CD14-positive monocyte (primary cell): ENCODE measurements at regions not wholly inside any gene's neighbourhood (a gene's known extent, or its start where the extent isn't known, plus 50 kb on each side); places are given as distances from the start of the nearest gene placed in this dataset.
A peak's percentile ranks its signal among the peaks of the same experiment; 100 is the strongest.

Experiments used
- DNase-seq, 3 donors: peaks; one replicate each; pipeline ENCODE4 v3.0.0-alpha.2; 2011 to 2022
- H2AFZ ChIP-seq: 2 replicates; pipeline ENCODE4 v1.6.0; 2012; ENCODE audit warnings: mild to moderate bottlenecking, low read depth, low read length, inconsistent platforms; ENCODE audit not compliant: insufficient read depth, poor library complexity, severe bottlenecking
- H3K27ac ChIP-seq, 2 donors: 1 replicate in 1 of 2; 2 replicates in 1 of 2; pipeline ENCODE4 v1.5.1; 2012 to 2013; ENCODE audit warnings: low read length in 2 of 2, control low read depth in 1 of 2, inconsistent platforms in 1 of 2, low read depth in 1 of 2, mild to moderate bottlenecking in 1 of 2
- H3K27me3 ChIP-seq, 2 donors: one replicate each; pipeline versions ENCODE4 v1.6.0 to v1.6.1; 2011 to 2013; ENCODE audit warnings: low read length in 2 of 2; ENCODE audit not compliant: control insufficient read depth in 2 of 2, insufficient read depth in 2 of 2
- H3K36me3 ChIP-seq, 2 donors: replicated peaks in 1 of 2; 1 replicate in 1 of 2; 2 replicates in 1 of 2; pipeline versions ENCODE4 v1.5.1 to v1.6.1; 2012 to 2013; ENCODE audit warnings: low read length in 2 of 2, control low read depth in 1 of 2, inconsistent platforms in 1 of 2, mild to moderate bottlenecking in 1 of 2; ENCODE audit not compliant: insufficient read depth in 2 of 2, control insufficient read depth in 1 of 2
- H3K4me1 ChIP-seq, 2 donors: 1 replicate in 1 of 2; 2 replicates in 1 of 2; pipeline versions ENCODE4 v1.5.1 to v1.6.1; 2012 to 2013; ENCODE audit warnings: low read length in 2 of 2, control low read depth in 1 of 2, inconsistent platforms in 1 of 2, mild to moderate bottlenecking in 1 of 2, moderate library complexity in 1 of 2; ENCODE audit not compliant: insufficient read depth in 2 of 2, control insufficient read depth in 1 of 2
- H3K4me2 ChIP-seq: replicated peaks from 2 replicates; pipeline ENCODE3; 2012; ENCODE audit warnings: low read length, moderate library complexity, mild to moderate bottlenecking; ENCODE audit not compliant: poor library complexity, severe bottlenecking; ENCODE audit errors: extremely low read depth
- H3K4me3 ChIP-seq, 3 experiments: fragments of 200-600 bp in 1 of 3; sonication (generic) in 1 of 3; replicated peaks in 1 of 3; 1 replicate in 2 of 3; 2 replicates in 1 of 3; pipeline ENCODE4 v1.5.1; 2011 to 2013; ENCODE audit warnings: low read length in 3 of 3, mild to moderate bottlenecking in 3 of 3, control low read depth in 2 of 3, low read depth in 2 of 3, inconsistent platforms in 1 of 3, moderate library complexity in 1 of 3
- H3K79me2 ChIP-seq: 2 replicates; pipeline ENCODE4 v1.6.0; 2012; ENCODE audit warnings: mild to moderate bottlenecking, control low read depth, inconsistent platforms, low read length, moderate library complexity; ENCODE audit not compliant: insufficient read depth
- H3K9ac ChIP-seq: 2 replicates; pipeline ENCODE4 v1.6.0; 2017; ENCODE audit warnings: low read length, mild to moderate bottlenecking; ENCODE audit not compliant: insufficient read depth, poor library complexity, severe bottlenecking
- H3K9me3 ChIP-seq, 2 donors: replicated peaks in 1 of 2; 1 replicate in 1 of 2; 2 replicates in 1 of 2; pipeline versions ENCODE4 v1.5.1 to v1.6.1; 2012 to 2013; ENCODE audit warnings: low read length in 2 of 2, control low read depth in 1 of 2; ENCODE audit not compliant: control insufficient read depth in 1 of 2, insufficient read depth in 1 of 2
- H4K20me1 ChIP-seq: 2 replicates; pipeline ENCODE4 v1.6.0; 2012; ENCODE audit warnings: mild to moderate bottlenecking, low read length, control low read depth, moderate library complexity; ENCODE audit not compliant: insufficient read depth
- H3K27ac Mint-ChIP-seq, 7 donors: one replicate each; pipeline ENCODE4 v1.8.0; 2020; ENCODE audit warnings: mild to moderate bottlenecking in 7 of 7, mixed read lengths in 7 of 7, moderate library complexity in 6 of 7, inconsistent platforms in 2 of 7
- H3K27me3 Mint-ChIP-seq, 3 donors: one replicate each; pipeline ENCODE4 v1.8.0; 2021 to 2022; ENCODE audit warnings: low read depth in 3 of 3, mild to moderate bottlenecking in 3 of 3, mixed read lengths in 3 of 3, moderate library complexity in 3 of 3, inconsistent platforms in 1 of 3
- H3K36me3 Mint-ChIP-seq, 2 donors: one replicate each; pipeline ENCODE4 v1.8.0; 2020; ENCODE audit warnings: mixed read lengths in 2 of 2, inconsistent platforms in 1 of 2, mild to moderate bottlenecking in 1 of 2
- H3K4me1 Mint-ChIP-seq: one replicate; pipeline ENCODE4 v1.8.0; 2020; ENCODE audit warnings: mild to moderate bottlenecking, mixed read lengths
- H3K4me3 Mint-ChIP-seq, 2 donors: one replicate each; pipeline ENCODE4 v1.8.0; 2020; ENCODE audit warnings: mild to moderate bottlenecking in 2 of 2, mixed read lengths in 2 of 2, moderate library complexity in 1 of 2
- H3K9me3 Mint-ChIP-seq, 7 donors: one replicate each; pipeline ENCODE4 v1.8.0; 2020 to 2022; ENCODE audit warnings: mixed read lengths in 7 of 7, mild to moderate bottlenecking in 6 of 7, moderate library complexity in 6 of 7, inconsistent platforms in 2 of 7
- WGBS: methylation state at CpG from one replicate; pipeline ENCODE4 v1.1.5; 2013; ENCODE audit warnings: missing lambda C conversion rate; ENCODE audit not compliant: insufficient coverage; 5-methylcytosine and 5-hydroxymethylcytosine counted together
- intact Hi-C, 2 donors: fragments of 100-400 bp; cut with micrococcal nuclease; formaldehyde crosslinking; loops; one replicate each; pipeline versions ENCODE4 v1.15.0 to v1.15.1; 2023
- TF ChIP-seq, protein P1 (sequence below): fragments of 200-600 bp; IDR thresholded peaks from one replicate; pipeline ENCODE4 v1.8.0; 2022; ENCODE audit warnings: antibody characterized with exemption, mild to moderate bottlenecking

DNA sequence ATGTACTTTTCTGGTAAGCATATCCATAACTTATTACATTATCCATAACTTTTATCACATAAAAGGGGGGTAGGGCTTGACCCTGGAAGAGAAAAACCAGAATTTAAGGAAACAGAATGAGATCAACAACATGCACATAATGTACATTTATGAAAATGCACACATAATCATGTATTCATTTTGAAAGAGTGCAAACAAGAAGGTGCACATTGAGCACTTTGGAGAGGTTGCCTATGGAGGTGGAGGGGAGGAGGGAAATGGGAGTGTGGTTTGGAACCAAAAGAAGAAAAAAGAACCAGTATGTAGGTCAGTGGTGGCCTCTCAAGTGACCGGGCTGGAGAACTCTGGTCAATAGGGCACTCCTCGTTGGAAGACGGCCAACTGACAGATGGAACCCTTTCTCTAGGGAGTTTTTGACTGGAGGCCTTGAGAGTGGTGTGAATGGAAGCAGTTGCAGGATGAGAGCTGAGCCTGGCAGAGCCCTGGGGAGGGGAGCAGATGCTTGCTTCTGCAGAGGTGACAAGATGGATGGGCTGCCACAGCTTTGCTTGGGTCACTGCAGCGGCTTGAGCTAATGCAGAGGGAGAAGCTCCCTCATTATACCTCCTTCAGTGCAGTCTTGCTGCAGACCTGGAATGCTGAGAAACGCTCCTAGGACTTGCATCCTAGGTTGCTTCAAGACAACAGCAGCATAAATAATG, 192.7 kb downstream of the SEC23IP start:
- intact Hi-C loops: no loop called here
- peaks cover 0 to 3% (median 2%) of the 10 kb centered on the region in 3 donors for H3K27me3 Mint-ChIP-seq
- no peaks in the 10 kb centered on the region for H3K36me3 ChIP-seq
- H3K4me3 ChIP-seq: no peak overlapping the region
- no peaks in the 10 kb centered on the region for H3K36me3 Mint-ChIP-seq
- WGBS: 82% methylated on average over 3 of the region's 5 CpGs
- H3K4me1 Mint-ChIP-seq: no peaks in the 10 kb centered on the region
- H3K4me1 ChIP-seq: no peaks in the 10 kb centered on the region
- H3K4me2 ChIP-seq: no peak overlapping the region
- H3K9me3 ChIP-seq: peaks cover 0 to 11% of the 10 kb centered on the region in 2 donors
- no peaks in the 10 kb centered on the region for H3K79me2 ChIP-seq
- H4K20me1 ChIP-seq: no peaks in the 10 kb centered on the region
- peaks cover 0 to 19% (median 6%) of the 10 kb centered on the region in 7 donors for H3K9me3 Mint-ChIP-seq
- DNase-seq: no peak
- no peak overlapping the region for H3K4me3 Mint-ChIP-seq
- no peak overlapping the region for H3K27ac ChIP-seq
- TF ChIP-seq, protein P1, sequence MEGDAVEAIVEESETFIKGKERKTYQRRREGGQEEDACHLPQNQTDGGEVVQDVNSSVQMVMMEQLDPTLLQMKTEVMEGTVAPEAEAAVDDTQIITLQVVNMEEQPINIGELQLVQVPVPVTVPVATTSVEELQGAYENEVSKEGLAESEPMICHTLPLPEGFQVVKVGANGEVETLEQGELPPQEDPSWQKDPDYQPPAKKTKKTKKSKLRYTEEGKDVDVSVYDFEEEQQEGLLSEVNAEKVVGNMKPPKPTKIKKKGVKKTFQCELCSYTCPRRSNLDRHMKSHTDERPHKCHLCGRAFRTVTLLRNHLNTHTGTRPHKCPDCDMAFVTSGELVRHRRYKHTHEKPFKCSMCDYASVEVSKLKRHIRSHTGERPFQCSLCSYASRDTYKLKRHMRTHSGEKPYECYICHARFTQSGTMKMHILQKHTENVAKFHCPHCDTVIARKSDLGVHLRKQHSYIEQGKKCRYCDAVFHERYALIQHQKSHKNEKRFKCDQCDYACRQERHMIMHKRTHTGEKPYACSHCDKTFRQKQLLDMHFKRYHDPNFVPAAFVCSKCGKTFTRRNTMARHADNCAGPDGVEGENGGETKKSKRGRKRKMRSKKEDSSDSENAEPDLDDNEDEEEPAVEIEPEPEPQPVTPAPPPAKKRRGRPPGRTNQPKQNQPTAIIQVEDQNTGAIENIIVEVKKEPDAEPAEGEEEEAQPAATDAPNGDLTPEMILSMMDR: no peak
- no peaks in the 10 kb centered on the region for H3K27me3 ChIP-seq
- no peak overlapping the region for H2AFZ ChIP-seq
- H3K9ac ChIP-seq: no peak overlapping the region
- H3K27ac Mint-ChIP-seq: peak overlapping the region in 1 of 7 donors; percentile 29

GRCh38 chr10:120086066-120086465, 193.5 kb downstream of the SEC23IP start:
- WGBS: no CpG with 5 or more reads among the region's 6 CpGs
- no peaks in the 10 kb centered on the region for H3K36me3 Mint-ChIP-seq
- H3K9me3 ChIP-seq: peaks cover 0 to 11% of the 10 kb centered on the region in 2 donors

More at GRCh38 chr10:120086066-120086465, 193.5 kb downstream of the SEC23IP start:
- intact Hi-C loops: no loop called here
- Histone ChIP-seq H3K4me3 (no peak overlapping the region), H4K20me1 (no peaks in the 10 kb centered on the region), H3K9ac (no peak overlapping the region), H3K79me2 (no peaks in the 10 kb centered on the region), H3K4me2 (no peak overlapping the region), H3K36me3 (no peaks in the 10 kb centered on the region), H3K27ac (no peak overlapping the region), H3K4me1 (no peaks in the 10 kb centered on the region), H3K27me3 (no peaks in the 10 kb centered on the region), H2AFZ (no peak overlapping the region)
- no peak for DNase-seq
- H3K27ac Mint-ChIP-seq: no peak overlapping the region
- H3K4me1 Mint-ChIP-seq: no peaks in the 10 kb centered on the region
- TF ChIP-seq, protein P1: no peak
- peaks cover 2 to 4% (median 3%) of the 10 kb centered on the region in 3 donors for H3K27me3 Mint-ChIP-seq
- peaks cover 0 to 19% (median 6%) of the 10 kb centered on the region in 7 donors for H3K9me3 Mint-ChIP-seq
- H3K4me3 Mint-ChIP-seq: no peak overlapping the region
